ENCODE measurements at regions not wholly inside any gene's neighbourhood (a gene's known extent, or its start where the extent isn't known, plus 50 kb on each side); places are given as distances from the start of the nearest gene placed in this dataset.
"Not testable (repeated sequence)": the region's sequence is repeated elsewhere in the genome, so short reads cannot be mapped to it uniquely, and the experiment has no call there.

GRCh38 chr1:200317236-200317635 is 92.6 kb downstream of the ZNF281 start:
- DNase-seq (ENCODE audit: low spot score) = peak; percentile 36

DNA sequence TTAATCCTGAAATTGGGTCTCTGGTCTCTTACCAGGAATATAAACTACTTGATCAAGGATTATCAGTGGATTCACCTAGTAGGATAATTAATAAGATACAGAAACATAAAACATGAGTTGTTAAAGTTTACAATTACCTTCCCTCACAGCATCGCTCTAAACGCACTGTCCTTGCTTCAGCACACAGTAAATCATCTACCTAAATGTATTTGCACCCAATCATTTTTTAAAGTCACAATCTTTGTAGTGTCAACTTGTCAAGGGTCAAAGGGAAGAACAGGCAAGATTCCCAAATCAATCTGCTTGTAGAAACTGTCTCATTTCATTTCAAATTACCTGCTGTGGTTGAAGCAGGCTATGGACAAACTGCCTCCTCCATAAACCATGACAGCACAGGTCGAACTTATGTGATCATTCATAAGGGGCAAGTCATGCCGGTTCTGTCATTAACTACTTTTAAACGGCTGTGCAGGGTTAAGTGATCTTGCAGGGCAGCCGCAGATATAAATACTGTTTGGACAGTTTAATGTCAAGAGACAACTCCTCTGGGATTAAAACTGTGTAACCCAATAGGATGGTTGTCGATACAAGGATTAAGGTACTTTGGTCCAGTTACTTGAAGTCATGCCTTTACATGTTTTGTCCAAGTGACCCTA is 93.6 kb downstream of the ZNF281 start:
- no peak for DNase-seq (ENCODE audit: low spot score)

DNA sequence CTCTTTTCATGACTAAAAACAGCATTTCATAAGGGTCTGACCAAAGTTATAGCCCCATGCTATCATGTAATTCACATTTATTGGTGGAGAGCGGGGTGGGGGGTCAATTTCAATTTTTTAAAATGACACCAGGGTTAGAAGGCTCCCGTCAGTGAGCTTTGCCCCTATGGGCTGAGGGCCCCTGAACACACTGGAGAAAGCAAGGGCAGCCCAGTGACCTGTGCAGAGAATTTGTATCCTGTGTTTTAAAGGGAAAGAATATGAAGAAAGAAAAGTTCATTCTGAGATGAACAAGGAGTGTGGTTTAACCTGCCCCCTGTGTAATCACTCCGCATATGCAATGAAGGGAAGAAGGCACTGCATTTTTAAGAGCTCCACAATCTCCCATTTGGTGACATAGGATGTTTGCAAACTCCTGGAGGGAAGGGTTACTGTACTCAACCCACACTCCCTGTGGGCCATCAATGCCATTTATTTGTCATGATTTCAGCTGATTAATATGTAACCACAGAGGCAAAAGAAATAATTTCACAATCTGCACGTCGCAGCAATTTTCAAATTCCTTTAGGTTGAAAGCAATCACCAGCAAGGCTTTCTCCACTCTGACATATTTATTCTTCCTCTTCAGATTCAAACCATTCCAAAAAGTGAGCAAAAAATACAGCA is 95.6 kb downstream of the ZNF281 start:
- no peak for DNase-seq (ENCODE audit: low spot score)

- no peak for DNase-seq (ENCODE audit: low spot score)
These were observed 98.6 kb downstream of the ZNF281 start for GRCh38 chr1:200311256-200311655.

DNA sequence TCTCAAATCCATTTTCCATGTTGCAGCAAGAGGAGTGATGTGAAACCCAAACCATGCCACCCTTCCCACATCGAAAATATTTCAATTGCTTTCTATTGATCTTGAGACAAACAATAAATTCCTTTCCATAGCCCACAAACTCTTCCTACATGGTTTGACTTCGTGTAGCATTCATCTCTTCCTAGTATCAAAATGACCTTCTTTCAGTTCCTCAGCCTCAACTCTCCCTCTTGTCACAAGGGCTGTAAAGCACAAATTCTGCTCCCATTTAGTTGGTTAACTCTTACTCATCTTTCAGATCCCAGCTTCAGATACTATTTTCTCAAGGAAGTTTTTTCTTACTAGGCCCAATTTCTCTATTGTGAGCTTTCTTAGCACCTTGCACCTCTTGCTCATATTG is 99.0 kb downstream of the ZNF281 start:
- no peak for DNase-seq (ENCODE audit: low spot score)

DNA sequence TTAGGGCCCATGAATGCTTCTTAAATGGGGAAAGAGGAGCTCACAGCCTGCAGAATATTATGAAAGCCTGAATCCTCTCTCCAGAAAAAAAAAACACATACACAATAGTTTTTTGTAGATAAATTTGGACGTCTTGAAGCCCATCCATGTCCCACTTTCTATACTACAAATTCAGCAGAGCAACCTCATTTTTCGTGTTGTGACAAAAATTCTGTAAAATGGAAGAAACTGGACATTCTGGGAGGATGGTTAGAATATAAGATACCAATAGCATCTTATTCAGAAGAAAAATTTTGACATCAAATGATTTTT is 102.1 kb downstream of the ZNF281 start:
- no peak for DNase-seq (ENCODE audit: low spot score)

DNA sequence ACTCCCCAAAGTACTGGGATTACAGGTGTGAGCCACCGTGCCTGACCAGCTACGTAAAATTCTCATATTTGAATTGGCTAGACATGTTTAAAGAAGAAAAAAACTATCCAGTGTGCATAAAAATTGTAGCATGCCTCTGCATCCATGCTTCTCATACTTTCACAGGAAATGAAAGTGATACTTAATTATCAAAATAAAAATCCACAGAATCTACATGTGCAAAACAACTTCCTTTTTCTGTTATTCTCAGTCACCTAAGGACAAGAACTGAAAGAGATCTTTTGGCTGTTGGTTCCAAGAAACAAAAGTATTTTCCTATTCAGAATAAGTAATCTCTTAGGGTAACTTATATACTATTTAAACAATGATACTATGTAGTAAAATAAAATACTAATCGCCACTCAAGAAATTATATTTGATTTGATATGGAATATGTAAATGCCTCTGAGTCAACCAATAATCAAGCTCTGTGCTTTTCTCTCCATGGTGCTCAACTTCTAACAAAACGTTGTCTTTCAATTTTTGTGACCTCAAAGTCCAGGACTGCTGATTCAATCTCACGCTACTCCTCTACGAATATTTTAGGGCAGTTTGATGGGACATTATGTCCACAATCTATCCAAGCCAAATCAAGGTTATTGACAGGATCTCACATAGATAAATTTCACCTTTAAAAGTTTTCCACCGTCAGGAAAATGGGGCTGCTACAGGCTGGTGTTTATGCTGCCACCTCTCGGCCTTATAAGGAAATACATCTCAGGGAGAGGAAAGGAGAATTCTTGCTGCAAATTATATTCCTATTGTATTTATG is 102.7 kb downstream of the ZNF281 start:
- peak; percentile 58 for DNase-seq (ENCODE audit: low spot score)

DNA sequence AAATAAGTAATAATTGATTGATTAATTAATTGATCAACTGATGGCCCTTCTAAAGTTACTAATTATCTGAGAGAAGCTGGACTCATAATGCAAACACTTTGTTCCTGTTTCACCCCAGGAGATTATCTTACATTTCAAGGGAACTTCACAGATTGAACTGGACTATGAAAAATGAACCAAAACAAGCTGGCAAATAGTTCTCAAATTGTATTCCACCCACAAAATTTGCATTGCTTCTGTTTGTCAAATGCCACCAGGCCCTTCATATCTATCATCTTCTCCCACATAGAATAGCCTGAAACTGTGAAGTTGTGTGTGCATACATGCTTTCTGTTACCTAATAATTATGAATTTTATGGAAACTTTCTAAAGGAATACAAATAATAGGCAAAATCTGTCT is 104.0 kb downstream of the ZNF281 start:
- DNase-seq (ENCODE audit: low spot score) = no peak

- DNase-seq (ENCODE audit: low spot score) = no peak
These were observed 105.7 kb downstream of the ZNF281 start for GRCh38 chr1:200304171-200304570.

DNA sequence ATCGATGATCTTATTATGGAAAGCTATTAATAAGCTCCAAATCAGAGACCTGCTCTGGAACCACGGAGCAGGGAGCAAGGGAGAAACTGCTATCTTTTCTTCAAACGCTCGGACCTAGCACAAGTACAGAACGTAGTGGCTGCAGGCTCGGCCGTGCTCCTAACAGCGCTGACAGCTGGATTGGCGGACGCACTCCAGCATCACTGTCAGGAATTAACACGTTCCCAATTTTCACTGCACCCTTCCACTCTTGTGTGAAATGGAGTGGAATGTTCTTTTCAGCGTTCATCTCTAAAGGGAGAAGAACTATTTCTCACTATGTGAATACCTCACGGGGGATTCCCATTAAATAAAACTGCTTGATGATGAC is 106.9 kb downstream of the ZNF281 start:
- no peak for DNase-seq (ENCODE audit: low spot score)

DNA sequence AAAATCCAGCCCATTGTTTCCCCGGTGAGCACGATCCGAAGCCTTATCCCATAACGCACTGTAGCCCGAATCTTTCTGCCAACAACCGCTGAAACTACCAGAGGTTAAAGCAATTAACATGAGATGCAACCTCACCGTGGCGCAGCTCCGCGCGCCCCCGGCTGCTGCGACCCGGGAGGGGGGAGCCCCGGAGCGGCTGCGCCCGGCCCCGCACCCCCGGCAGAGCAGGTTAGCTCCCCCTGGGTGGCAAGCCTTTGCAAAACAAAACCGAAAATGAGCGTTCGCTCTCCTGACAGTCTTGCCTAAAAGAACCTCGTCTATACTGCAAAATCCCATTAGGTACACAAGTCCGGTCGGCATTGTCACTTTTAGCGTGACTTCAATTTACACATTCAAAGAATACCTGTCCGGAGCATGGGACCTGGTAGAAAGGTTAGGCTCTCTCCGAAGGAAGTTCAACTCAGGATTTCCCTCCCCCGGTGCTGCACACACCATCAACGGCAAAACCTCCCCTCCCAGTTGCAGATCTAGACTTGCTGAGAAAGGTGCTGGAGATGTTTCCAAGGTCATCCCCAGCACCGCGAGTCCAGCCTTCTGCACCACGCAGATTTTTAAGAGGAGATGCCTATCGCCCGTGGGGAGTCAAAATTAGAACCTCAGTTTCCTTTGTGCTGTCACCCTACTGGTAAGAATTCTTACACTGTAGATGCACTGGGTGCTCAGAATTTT is 107.5 kb downstream of the ZNF281 start:
- no peak for DNase-seq (ENCODE audit: low spot score)

DNA sequence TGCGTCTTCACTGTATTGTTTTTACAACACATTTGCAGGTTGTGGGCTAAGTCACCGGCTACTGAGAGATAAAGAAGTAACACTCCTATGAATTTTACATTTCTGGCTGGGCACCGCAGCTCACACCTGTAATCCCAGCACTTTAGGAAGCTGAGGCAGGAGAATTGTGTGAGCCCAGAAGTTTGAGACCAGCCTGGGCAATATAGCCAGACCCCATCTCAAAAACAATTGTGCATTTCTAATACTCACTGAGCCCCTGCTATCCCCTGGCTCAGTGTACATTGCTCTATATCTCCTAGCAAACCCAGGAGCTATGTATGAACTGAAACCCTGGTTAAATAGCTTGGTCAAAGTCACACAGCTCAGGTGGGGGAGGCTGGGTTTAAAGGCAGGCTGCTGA is 108.7 kb downstream of the ZNF281 start:
- DNase-seq (ENCODE audit: low spot score) = no peak

DNA sequence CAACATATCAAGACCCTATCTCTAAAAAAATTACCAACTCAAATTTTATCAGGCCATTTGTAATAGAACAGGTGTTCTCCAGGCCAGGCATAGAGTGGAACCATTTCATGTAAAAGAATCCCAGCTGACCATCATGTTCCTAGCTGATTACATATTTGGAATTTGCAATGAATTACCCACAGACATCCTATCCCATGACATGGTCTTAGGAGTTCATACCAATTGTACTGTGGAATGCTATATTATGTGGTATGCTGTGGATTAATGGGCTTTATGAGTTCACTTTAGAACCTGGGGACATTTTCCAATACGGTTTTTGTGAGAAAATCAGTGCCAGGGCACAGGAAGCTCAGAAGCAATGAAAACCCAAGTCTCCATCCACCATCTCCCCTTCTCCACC is 110.3 kb downstream of the ZNF281 start:
- DNase-seq (ENCODE audit: low spot score) = no peak

DNA sequence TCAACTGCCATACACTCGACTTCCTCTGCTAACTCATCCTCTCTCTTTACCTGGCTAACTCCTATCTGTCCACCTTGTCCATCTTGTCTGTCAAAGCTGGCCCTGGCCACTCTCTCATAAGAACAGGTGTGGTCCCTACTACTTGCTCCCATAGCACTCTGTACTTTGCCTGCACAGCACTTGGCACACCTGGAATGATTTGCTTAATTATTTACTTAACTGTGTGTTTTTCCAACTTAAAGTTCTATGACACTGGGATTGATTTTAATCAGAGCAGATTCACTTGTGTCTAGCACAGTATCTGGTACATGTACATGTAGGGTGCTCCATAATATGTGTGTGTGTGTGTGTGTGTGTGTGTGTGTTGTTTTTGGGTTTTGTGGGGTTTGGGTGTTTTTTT is 111.6 kb downstream of the ZNF281 start:
- DNase-seq (ENCODE audit: low spot score) = no peak

DNA sequence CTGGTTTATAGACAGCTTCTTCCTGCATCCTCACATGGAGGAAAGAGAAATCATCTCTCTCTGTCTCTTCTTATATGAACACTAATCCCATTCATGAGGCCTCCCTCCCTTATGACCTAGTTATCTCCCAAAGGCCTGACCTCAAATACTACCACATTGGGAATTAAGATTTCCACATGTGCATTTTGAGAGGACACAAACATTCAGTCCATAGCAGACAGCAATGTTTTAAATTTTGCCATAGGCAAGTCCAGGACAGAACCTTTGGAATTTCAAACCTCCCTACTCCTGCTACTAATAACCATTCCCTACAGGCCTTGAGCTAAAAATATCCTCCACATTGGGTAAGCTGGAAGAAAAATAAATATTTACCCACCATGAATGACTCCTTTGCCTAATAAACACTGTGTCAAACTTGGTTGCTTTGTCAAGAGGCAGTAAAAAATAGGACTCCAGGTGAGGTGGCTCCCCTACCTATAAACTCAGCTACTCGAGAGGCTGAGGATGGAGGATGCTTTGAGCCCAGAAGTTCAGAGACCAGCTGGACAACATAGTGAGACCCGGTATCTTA is 113.7 kb downstream of the ZNF281 start:
- DNase-seq (ENCODE audit: low spot score) = no peak

GRCh38 chr1:200294241-200294640 is 115.6 kb downstream of the ZNF281 start:
- no peak for DNase-seq (ENCODE audit: low spot score)

DNA sequence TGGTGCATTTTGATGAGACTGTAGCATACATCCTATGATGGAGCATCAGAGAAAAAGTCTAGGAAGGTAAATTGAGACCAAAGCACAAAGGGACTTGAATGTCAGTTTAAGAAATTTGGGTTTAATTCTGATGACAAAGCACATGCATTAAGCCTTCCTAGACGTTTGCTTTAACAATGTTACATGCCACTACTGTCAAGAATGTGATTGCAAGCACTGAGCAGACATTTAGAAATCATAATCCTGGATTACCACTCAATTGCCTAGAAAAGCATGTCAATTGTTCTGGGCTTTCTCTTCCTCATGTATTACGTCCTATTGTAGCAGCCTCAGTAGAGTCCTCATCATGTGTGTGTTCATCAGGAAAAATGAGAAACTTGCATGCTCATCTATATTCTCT is 117.1 kb downstream of the ZNF281 start:
- DNase-seq (ENCODE audit: low spot score) = no peak

DNA sequence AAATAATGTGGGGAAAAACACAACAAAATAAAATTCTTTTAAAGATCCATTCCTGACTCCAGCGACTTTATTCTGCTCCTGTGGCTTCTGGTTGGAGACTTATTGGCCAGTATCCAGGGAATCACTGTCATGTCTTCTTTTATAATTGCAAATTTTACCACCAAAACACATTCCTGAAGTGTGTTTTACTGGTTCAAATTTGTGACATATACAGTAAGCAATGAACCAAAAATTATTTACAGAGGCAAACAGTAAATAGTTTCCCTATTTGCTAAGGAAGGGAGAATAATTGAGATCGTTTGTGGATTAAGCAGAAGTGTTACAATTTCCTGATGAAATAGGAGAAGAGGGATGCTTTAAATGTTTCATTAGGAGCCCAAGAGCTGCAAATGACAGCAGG is 118.7 kb downstream of the ZNF281 start:
- no peak for DNase-seq (ENCODE audit: low spot score)

DNA sequence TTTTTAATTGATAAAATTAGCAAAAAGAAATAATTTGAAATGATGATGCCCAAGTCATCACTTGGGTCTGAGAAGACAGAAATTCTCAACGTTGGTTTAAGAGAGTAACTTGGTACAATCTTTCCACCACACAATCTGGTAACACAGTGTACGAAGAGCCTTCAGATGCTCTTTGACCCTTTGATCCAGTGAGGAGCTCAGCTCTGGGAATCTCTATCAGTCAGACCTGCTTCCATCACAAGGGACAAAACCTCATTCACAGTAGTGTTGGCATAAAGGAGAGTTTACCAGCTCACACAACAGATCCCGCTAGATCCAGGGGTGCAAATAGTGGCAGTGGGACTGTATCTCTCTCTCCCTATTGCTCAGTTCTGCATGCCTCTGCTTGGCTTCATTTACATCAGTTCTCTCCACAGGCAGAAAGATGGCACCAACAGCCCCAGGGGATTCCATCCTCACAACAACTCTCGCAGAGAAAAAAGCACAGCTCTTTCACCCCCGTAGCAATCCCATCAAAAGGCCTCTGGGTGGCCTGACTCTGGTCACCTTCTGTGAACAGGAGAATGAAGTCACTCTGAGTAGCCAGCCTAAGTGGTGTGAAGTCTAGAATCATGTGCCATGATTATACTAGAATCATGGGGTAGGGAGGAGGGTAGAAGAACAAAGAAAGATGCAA is 119.7 kb downstream of the ZNF281 start:
- DNase-seq (ENCODE audit: low spot score) = peak; percentile 44

DNA sequence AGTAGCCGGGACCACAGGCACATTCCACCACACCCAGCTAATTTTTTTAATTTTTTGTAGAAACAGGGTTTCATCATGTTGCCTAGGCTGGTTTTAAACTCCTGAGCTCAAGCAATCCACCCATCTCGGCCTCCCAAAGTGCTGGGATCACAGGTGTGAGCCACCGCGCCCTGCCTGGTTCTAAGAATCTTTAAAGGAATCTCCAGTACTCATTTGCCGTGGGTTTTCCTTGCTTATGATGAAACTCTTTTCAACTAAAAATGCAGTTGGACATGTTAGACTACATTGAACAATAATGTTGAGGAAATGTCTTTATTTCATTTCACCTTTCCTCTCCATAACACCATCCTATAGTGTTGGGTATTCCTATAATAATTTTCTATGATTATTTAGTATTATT is 121.6 kb downstream of the ZNF281 start:
- no peak for DNase-seq (ENCODE audit: low spot score)

GRCh38 chr1:200284236-200284635 is 125.6 kb downstream of the ZNF281 start:
- not testable (repeated sequence) for DNase-seq (ENCODE audit: low spot score)

Measured in RKO (cell line).